Left lung (tissue), 4 donors: ENCODE measurements at regions not wholly inside any gene's neighbourhood (a gene's known extent, or its start where the extent isn't known, plus 50 kb on each side); places are given as distances from the start of the nearest gene placed in this dataset.
A peak's percentile ranks its signal among the peaks of the same experiment; 100 is the strongest.

ENCODE experiments used
- ATAC-seq: fragments of 200-7000 bp; cut with Tn5 transposase; one replicate; pipeline ENCODE4 v1.9.1; 2020; ENCODE audit warnings: moderate library complexity
- DNase-seq, 4 donors: peaks; one replicate each; pipeline ENCODE4 v3.0.0-alpha.2; 2013 to 2020
- H3K27ac ChIP-seq, 2 donors: fragments of 200-600 bp; sonication (generic) in 1 of 2; one replicate each; pipeline versions ENCODE4 v1.5.0 to v1.8.0; 2020 to 2021
- H3K27me3 ChIP-seq, 2 donors: fragments of 200-600 bp; sonication (generic) in 1 of 2; one replicate each; pipeline versions ENCODE4 v1.5.0 to v1.8.0; 2020 to 2021
- H3K36me3 ChIP-seq, 2 donors: fragments of 200-600 bp; sonication (generic) in 1 of 2; one replicate each; pipeline versions ENCODE4 v1.5.0 to v1.8.0; 2020 to 2021
- H3K4me1 ChIP-seq, 2 donors: fragments of 200-600 bp; one replicate each; pipeline ENCODE4 v1.8.0; 2021
- H3K4me3 ChIP-seq, 2 donors: fragments of 200-600 bp; sonication (generic) in 1 of 2; one replicate each; pipeline versions ENCODE4 v1.5.0 to v1.8.0; 2020 to 2021; ENCODE audit warnings: mild to moderate bottlenecking in 1 of 2
- H3K9me3 ChIP-seq, 2 donors: fragments of 200-600 bp; sonication (generic) in 1 of 2; one replicate each; pipeline versions ENCODE4 v1.5.0 to v1.8.0; 2020 to 2021
- intact Hi-C, 2 donors: fragments of 100-400 bp; cut with DNase I; formaldehyde crosslinking; loops; one replicate each; pipeline versions ENCODE4 v1.11.2 to v1.14.2; 2022
- TF ChIP-seq, protein P1 (sequence below), 2 donors: fragments of 200-600 bp; sonication (generic) in 1 of 2; IDR thresholded peaks; one replicate each; pipeline versions ENCODE4 v1.5.0 to v1.8.0; 2021; ENCODE audit warnings: antibody characterized with exemption in 2 of 2
- donor health status: DM: no; HTN: yes; CAD: no.
- donor health status: DM: no; HTN: no; CAD: no.

DNA sequence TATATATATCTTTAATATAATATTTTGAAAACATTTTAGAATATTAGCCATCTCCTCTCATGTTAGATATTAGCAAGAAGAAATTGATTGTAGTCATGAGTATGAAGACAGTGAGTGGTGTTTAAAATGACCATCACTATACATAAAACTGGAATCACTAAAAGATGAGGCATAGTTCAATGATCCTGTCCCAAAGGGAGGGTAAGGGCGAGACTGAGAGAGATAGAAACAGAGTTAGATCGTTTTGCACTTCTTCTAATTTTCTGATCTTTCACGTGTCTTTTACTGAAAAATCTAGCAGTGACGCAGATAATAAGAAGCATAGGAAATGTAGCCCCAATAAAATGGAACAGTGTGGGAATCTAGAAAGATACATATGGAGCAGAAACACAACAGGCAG, 627.4 kb downstream of the SLC16A7 start:
- TF ChIP-seq, protein P1, sequence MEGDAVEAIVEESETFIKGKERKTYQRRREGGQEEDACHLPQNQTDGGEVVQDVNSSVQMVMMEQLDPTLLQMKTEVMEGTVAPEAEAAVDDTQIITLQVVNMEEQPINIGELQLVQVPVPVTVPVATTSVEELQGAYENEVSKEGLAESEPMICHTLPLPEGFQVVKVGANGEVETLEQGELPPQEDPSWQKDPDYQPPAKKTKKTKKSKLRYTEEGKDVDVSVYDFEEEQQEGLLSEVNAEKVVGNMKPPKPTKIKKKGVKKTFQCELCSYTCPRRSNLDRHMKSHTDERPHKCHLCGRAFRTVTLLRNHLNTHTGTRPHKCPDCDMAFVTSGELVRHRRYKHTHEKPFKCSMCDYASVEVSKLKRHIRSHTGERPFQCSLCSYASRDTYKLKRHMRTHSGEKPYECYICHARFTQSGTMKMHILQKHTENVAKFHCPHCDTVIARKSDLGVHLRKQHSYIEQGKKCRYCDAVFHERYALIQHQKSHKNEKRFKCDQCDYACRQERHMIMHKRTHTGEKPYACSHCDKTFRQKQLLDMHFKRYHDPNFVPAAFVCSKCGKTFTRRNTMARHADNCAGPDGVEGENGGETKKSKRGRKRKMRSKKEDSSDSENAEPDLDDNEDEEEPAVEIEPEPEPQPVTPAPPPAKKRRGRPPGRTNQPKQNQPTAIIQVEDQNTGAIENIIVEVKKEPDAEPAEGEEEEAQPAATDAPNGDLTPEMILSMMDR (IDR thresholded peaks at IDR 0.05): no peak
- H3K27me3 ChIP-seq: no peaks in the 10 kb centered on the region
- intact Hi-C loops: no loop called here

DNA sequence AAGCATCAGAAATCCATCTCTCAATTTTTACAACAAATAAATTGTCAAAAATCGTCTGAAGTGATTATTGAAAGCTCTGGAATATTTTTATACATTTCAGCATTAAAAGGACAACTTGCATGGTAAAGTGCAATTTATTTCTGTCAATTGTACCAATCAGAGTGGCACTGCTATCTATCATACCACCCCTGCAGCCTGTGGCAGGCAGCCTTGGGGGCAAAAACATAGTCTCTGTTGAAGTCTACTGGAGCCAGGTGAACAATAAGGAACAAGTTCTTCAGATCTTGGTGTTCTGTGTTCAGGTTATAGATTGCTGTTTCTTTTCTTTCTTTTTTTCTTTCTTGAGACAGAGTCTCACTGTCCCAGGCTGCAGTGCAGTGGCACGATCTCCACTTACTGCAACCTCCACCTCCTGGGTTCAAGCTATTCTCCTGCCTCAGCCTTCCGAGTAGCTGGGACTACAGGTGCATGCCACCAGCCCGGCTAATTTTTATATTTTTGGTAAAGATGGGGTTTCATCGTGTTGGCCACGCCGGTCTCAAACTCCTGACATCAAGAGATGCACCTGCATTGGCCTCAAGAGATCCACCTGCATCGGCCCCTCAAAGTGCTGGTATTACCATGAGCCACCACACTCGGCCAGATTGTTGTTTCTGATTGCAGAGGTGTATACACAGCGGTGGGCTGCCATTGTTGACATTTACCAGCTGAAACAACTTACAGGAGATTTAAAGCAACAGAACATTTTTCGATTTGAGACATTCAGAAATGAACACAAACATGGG, 629.6 kb downstream of the SLC16A7 start:
- no peak for DNase-seq
- Histone ChIP-seq H3K36me3 (no peaks in the 10 kb centered on the region), H3K4me3 (no peak overlapping the region), H3K4me1 (no peaks in the 10 kb centered on the region), H3K9me3 (peaks cover 0 to 5% of the 10 kb centered on the region in 2 donors), H3K27me3 (no peaks in the 10 kb centered on the region), H3K27ac (no peak overlapping the region)
- intact Hi-C loops: no loop called here
- TF ChIP-seq, protein P1 (IDR thresholded peaks at IDR 0.05): no peak
- no peak for ATAC-seq

More for the DNA sequence above, 627.4 kb downstream of the SLC16A7 start:
- H3K4me3 ChIP-seq: no peak overlapping the region
- ATAC-seq (no peak), DNase-seq (no peak)
- H3K4me1 ChIP-seq: no peaks in the 10 kb centered on the region
- H3K27ac ChIP-seq: no peak overlapping the region
- peaks cover 0 to 5% of the 10 kb centered on the region in 2 donors for H3K9me3 ChIP-seq
- H3K36me3 ChIP-seq: no peaks in the 10 kb centered on the region

DNA sequence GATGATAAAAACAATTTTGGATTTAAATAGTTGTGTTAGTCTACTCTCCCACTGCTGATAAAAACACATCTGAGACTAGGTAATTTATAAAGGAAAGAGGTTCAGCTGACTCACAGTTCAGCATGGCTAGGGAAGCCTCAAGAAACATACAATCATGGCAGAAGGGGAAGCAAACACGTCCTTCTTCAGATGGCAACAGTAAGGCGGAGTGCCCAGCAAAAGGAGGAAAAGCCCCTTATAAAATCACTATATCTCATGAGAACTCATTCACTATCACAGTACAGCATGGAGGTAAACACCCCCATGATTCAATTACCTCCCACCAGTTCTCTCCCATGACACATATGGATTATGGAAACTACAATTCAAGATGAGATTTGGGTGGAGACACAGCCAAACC, 632.1 kb downstream of the SLC16A7 start:
- Histone ChIP-seq H3K9me3 (peaks cover 0 to 8% of the 10 kb centered on the region in 2 donors), H3K4me3 (no peak overlapping the region), H3K27me3 (no peaks in the 10 kb centered on the region), H3K4me1 (no peaks in the 10 kb centered on the region), H3K27ac (no peak overlapping the region), H3K36me3 (no peaks in the 10 kb centered on the region)
- intact Hi-C loops: no loop called here
- TF ChIP-seq, protein P1 (IDR thresholded peaks at IDR 0.05): no peak
- ATAC-seq (no peak), DNase-seq (no peak)

DNA sequence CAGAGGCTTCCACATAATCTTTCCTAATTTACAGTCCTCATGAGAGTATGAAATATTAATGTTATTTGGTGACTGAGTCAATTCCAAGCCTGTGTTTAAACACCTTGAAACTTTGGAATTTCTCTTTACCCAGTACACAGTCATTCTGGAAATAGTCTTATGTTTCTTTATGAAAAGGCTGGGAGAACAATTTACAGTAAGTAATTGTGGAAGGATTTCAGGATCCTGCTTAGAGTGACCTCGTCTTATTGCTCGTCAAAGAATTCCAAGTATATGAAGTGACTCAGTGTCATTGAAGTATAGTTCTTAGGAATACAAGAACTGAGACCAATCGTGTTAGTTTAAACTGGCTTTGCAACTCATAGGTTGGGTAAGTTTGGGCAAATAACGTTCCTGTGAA, 634.2 kb downstream of the SLC16A7 start:
- peaks cover 0 to 11% of the 10 kb centered on the region in 2 donors for H3K9me3 ChIP-seq
- no peaks in the 10 kb centered on the region for H3K4me1 ChIP-seq
- no peak for DNase-seq
- H3K27ac ChIP-seq: no peak overlapping the region
- H3K4me3 ChIP-seq: no peak overlapping the region
- H3K36me3 ChIP-seq: no peaks in the 10 kb centered on the region
- intact Hi-C loops: no loop called here
- no peaks in the 10 kb centered on the region for H3K27me3 ChIP-seq
- ATAC-seq: peak; percentile 37
- TF ChIP-seq, protein P1 (IDR thresholded peaks at IDR 0.05): no peak

DNA sequence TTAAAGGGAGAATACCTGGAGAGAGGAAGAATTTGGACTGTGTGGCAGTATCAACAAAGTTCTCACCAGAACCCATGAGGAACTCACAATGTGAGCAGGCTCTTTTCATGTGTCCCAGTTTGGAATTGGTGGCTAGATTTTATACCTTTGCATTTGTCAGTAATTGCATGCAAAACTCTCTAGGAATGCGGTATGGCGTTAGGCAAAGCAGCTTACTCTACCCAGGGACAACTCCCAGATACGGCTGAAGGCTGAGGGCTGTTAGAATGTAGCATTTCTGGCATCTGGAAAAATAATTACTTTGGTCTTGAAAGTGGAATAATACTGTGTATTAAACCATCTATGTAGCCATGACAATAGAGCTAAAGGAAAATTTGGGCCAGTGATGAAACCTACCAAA, 635.5 kb downstream of the SLC16A7 start:
- TF ChIP-seq, protein P1 (IDR thresholded peaks at IDR 0.05): no peak
- intact Hi-C loops: no loop called here
- Histone ChIP-seq H3K27ac (no peak overlapping the region), H3K9me3 (peaks cover 0 to 6% of the 10 kb centered on the region in 2 donors), H3K4me1 (no peaks in the 10 kb centered on the region), H3K36me3 (no peaks in the 10 kb centered on the region), H3K27me3 (no peaks in the 10 kb centered on the region), H3K4me3 (no peak overlapping the region)
- ATAC-seq (no peak), DNase-seq (no peak)
